Upper lobe of right lung (tissue), 1 donor: ENCODE measurements at regions not wholly inside any gene's neighbourhood (a gene's known extent, or its start where the extent isn't known, plus 50 kb on each side); places are given as distances from the start of the nearest gene placed in this dataset.

Experiments
- ATAC-seq: fragments of 200-7000 bp; cut with Tn5 transposase; one replicate; pipeline ENCODE4 v1.9.1; 2020; ENCODE audit warnings: mild to moderate bottlenecking, moderate library complexity
- DNase-seq: peaks from one replicate; pipeline ENCODE4 v3.0.0-alpha.2; 2020
- H3K27ac ChIP-seq: fragments of 200-600 bp; one replicate; pipeline ENCODE4 v1.8.0; 2022
- H3K27me3 ChIP-seq: fragments of 200-600 bp; one replicate; pipeline ENCODE4 v1.8.0; 2022; ENCODE audit warnings: mild to moderate bottlenecking
- H3K36me3 ChIP-seq: fragments of 200-600 bp; one replicate; pipeline ENCODE4 v1.8.0; 2022
- H3K4me1 ChIP-seq: fragments of 200-600 bp; one replicate; pipeline ENCODE4 v1.8.0; 2022
- H3K4me3 ChIP-seq: fragments of 200-600 bp; one replicate; pipeline ENCODE4 v1.8.0; 2022; ENCODE audit warnings: mild to moderate bottlenecking
- H3K9me3 ChIP-seq: fragments of 200-600 bp; one replicate; pipeline ENCODE4 v1.8.0; 2022
- CTCF ChIP-seq: fragments of 200-600 bp; IDR thresholded peaks from one replicate; pipeline ENCODE4 v1.8.0; 2022; ENCODE audit warnings: antibody characterized with exemption
- intact Hi-C: fragments of 100-400 bp; cut with DNase I; formaldehyde crosslinking; loops from one replicate; pipeline ENCODE4 v1.11.0; 2022
- donor health status: DM: no; HTN: yes; CAD: no; lungs with severe emphysema.

GRCh38 chr6:143585241-143585640, 73.7 kb upstream of the FUCA2 start:
- H3K9me3 ChIP-seq, result no peaks in the 10 kb centered on the region
- H3K27me3 ChIP-seq, result no peaks in the 10 kb centered on the region
- TF ChIP-seq CTCF, result no peak
- H3K27ac ChIP-seq, result no peak overlapping the region
- intact Hi-C loops, result no loop called here
- no peaks in the 10 kb centered on the region for H3K4me1 ChIP-seq
- DNase-seq, result no peak
- no peak for ATAC-seq
- H3K36me3 ChIP-seq, result no peaks in the 10 kb centered on the region
- H3K4me3 ChIP-seq, result no peak overlapping the region

DNA sequence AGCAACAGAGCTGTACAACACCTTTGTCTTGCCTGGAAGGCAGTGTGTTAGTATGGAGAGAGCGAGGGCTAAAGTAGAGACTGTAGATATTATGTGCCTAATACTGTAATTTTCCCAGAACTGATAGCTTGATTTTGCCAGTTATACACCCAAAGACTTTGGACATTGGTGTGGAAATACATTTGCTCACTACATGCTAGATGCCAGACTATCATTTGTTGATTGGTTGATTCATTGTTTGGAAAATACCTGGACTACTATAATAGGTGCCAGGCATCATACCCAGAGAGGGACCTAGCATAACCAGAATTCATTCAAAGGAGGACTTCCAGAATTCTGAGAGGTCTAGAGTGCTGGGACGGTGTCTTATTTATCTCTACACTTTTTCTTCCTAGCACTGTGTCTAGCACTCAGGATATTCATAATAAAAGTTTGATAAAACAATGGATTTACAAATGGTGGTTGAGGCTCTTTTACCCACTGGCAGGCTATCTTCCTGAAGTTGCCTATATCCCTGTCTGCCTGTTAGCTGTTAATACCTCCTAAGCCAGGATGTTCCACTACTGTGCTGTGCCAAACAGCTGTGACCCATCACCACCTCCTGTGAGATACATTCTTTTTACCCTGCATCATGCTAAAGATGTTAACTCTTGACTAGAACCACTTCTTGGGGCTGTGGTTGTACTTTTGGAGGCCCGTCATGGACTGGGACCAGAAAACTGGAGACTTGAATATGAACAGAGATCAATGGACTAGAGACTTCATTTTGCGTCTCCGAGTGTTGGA, 72.2 kb upstream of the FUCA2 start:
- Histone ChIP-seq H3K27ac (no peak overlapping the region), H3K27me3 (no peaks in the 10 kb centered on the region), H3K9me3 (no peaks in the 10 kb centered on the region), H3K36me3 (no peaks in the 10 kb centered on the region), H3K4me3 (no peak overlapping the region), H3K4me1 (no peaks in the 10 kb centered on the region)
- ATAC-seq (no peak), DNase-seq (no peak)
- intact Hi-C loops, result no loop called here
- no peak for TF ChIP-seq CTCF

DNA sequence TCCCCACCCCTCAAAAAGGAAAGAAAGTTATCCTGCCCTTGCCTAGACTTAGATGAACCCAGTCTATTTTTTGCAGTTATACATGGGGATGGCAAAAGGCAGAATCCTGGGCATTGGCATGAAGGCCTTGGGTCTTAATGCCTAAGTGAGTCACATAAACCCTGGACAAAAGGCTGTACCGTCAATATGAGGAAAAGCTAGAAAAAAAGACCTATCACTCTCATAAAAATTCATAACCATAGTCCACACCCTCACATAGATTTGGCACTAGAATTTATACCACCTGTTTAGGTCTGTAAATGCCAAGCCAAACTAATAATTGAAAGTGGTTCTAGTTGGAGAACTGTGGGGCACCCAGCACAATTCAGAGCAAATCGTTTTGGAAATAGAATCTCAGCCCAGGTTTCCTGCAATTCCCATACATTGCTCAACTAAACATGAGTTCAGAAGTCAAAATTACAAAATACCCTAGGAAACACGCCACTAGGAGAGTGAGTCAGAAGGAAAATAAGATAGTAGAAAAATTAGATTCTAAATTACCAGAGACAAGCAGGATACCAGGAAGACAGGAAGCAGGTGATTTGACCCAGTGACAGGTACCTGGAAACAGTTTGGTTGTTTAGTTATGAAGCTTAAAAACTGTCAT, 70.4 kb upstream of the FUCA2 start:
- Histone ChIP-seq H3K4me3 (no peak overlapping the region), H3K27me3 (no peaks in the 10 kb centered on the region), H3K36me3 (no peaks in the 10 kb centered on the region), H3K27ac (no peak overlapping the region), H3K4me1 (no peaks in the 10 kb centered on the region), H3K9me3 (no peaks in the 10 kb centered on the region)
- no peak for DNase-seq
- intact Hi-C loops, result no loop called here
- no peak for ATAC-seq
- TF ChIP-seq CTCF, result no peak

DNA sequence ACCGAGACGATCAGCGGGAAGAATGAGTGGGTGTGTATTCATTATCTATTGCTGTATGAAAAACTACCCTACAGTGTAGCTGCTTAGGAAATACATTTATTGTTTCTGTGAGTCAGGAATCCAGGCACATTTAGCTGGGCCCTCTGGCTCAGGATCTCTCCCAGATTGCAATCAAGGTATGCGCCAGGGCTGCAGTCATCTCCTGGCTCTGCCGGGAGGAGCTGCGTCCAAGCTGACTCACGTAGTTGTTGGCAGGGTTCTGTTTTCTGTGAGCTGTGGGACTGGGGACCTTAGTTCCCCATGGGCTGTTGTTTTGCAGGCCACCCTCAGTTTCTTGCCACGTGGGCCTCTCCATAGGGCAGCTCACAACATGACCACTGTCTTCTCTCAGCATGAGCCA, 68.2 kb upstream of the FUCA2 start:
- Histone ChIP-seq H3K27me3 (no peaks in the 10 kb centered on the region), H3K27ac (no peak overlapping the region), H3K36me3 (no peaks in the 10 kb centered on the region), H3K4me1 (no peaks in the 10 kb centered on the region), H3K9me3 (no peaks in the 10 kb centered on the region), H3K4me3 (no peak overlapping the region)
- ATAC-seq, result no peak
- TF ChIP-seq CTCF, result no peak
- DNase-seq, result no peak
- intact Hi-C loops, result loop anchor here (5.0 kb wide), 1 partner anchor 433 kb away; no protein-coding TSS in a partner anchor

GRCh38 chr6:143578054-143578453, 66.5 kb upstream of the FUCA2 start:
- Histone ChIP-seq H3K27me3 (no peaks in the 10 kb centered on the region), H3K4me1 (no peaks in the 10 kb centered on the region), H3K9me3 (no peaks in the 10 kb centered on the region), H3K4me3 (no peak overlapping the region), H3K27ac (no peak overlapping the region), H3K36me3 (no peaks in the 10 kb centered on the region)
- intact Hi-C loops, result loop anchor here (5.0 kb wide), 1 partner anchor 434 kb away; no protein-coding TSS in a partner anchor
- DNase-seq, result no peak
- TF ChIP-seq CTCF, result no peak
- ATAC-seq, result no peak
